Endothelial cell (in vitro differentiated cells): ENCODE measurements at regions not wholly inside any gene's neighbourhood (a gene's known extent, or its start where the extent isn't known, plus 50 kb on each side); places are given as distances from the start of the nearest gene placed in this dataset.

Source experiments
- DNase-seq: peaks from one replicate; pipeline ENCODE4 v3.0.0; 2021; ENCODE audit warnings: low spot score
- H3K27ac Mint-ChIP-seq: one replicate; pipeline ENCODE4 v1.8.0; 2021; ENCODE audit warnings: mixed read lengths, inconsistent platforms; ENCODE audit not compliant: unreplicated experiment
- H3K27me3 Mint-ChIP-seq: one replicate; pipeline ENCODE4 v1.8.0; 2021; ENCODE audit warnings: mild to moderate bottlenecking, moderate library complexity, mixed read lengths, inconsistent platforms; ENCODE audit not compliant: unreplicated experiment
- H3K36me3 Mint-ChIP-seq: one replicate; pipeline ENCODE4 v1.8.0; 2021; ENCODE audit warnings: mild to moderate bottlenecking, low read depth, mixed read lengths, inconsistent platforms; ENCODE audit not compliant: unreplicated experiment
- H3K4me1 Mint-ChIP-seq: one replicate; pipeline ENCODE4 v1.8.0; 2021; ENCODE audit warnings: mild to moderate bottlenecking, mixed read lengths, inconsistent platforms; ENCODE audit not compliant: unreplicated experiment
- H3K4me3 Mint-ChIP-seq: one replicate; pipeline ENCODE4 v1.8.0; 2021; ENCODE audit warnings: mild to moderate bottlenecking, mixed read lengths, inconsistent platforms; ENCODE audit not compliant: unreplicated experiment
- H3K9me3 Mint-ChIP-seq: one replicate; pipeline ENCODE4 v1.8.0; 2021; ENCODE audit warnings: mixed read lengths, inconsistent platforms; ENCODE audit not compliant: unreplicated experiment
- TF ChIP-seq, protein P1 (sequence below): fragments of 200-600 bp; sonication (generic); IDR thresholded peaks from one replicate; pipeline ENCODE4 v1.5.0; 2021; ENCODE audit warnings: antibody characterized with exemption; ENCODE audit not compliant: unreplicated experiment

DNA sequence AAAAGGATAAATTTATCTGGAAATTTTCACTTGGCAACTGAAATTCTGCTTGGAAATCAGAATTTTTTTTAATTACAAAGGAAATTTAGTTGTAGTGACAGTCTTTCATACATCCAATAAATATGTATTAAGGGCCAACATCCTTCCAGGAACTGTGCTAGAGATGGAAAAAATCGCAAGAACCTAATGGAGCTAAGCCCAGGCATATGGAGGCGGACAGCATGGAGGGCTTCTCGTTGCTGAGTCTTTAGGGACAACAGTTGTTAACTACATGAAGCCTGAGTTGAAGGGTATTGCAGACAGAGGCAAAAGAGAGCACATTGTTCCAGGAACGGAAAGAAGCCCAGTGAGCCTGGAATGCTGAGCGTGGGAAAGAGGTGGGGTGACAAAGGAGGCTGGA, 208.9 kb downstream of the IBTK start:
- Mint-ChIP-seq H3K27ac (no peak overlapping the region), H3K4me1 (peaks cover 4% of the 10 kb centered on the region), H3K4me3 (no peak overlapping the region), H3K36me3 (no peaks in the 10 kb centered on the region), H3K27me3 (peaks cover 2% of the 10 kb centered on the region), H3K9me3 (no peaks in the 10 kb centered on the region)
- DNase-seq: no peak
- TF ChIP-seq, protein P1, sequence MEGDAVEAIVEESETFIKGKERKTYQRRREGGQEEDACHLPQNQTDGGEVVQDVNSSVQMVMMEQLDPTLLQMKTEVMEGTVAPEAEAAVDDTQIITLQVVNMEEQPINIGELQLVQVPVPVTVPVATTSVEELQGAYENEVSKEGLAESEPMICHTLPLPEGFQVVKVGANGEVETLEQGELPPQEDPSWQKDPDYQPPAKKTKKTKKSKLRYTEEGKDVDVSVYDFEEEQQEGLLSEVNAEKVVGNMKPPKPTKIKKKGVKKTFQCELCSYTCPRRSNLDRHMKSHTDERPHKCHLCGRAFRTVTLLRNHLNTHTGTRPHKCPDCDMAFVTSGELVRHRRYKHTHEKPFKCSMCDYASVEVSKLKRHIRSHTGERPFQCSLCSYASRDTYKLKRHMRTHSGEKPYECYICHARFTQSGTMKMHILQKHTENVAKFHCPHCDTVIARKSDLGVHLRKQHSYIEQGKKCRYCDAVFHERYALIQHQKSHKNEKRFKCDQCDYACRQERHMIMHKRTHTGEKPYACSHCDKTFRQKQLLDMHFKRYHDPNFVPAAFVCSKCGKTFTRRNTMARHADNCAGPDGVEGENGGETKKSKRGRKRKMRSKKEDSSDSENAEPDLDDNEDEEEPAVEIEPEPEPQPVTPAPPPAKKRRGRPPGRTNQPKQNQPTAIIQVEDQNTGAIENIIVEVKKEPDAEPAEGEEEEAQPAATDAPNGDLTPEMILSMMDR: no peak

DNA sequence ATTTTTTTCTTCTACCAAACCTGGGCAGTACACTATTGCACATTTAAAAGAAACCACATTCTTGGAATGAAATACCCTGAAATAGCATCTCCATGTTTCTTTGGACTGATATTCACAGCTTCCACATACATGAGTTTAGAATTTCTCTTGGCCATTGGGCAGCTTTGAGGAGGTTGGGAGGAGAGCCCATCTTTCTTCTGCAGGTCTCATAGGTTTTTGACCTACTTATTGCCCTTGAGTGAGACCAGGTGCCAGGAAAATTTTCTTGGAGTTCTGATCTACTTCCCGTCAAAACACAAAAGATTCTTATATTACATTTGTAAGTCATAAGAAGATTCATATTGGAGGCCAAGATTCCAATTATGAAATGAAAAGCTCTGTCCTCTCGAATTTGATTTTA, 212.0 kb downstream of the IBTK start:
- peaks cover 5% of the 10 kb centered on the region for H3K4me1 Mint-ChIP-seq
- peaks cover 2% of the 10 kb centered on the region for H3K27me3 Mint-ChIP-seq

DNA sequence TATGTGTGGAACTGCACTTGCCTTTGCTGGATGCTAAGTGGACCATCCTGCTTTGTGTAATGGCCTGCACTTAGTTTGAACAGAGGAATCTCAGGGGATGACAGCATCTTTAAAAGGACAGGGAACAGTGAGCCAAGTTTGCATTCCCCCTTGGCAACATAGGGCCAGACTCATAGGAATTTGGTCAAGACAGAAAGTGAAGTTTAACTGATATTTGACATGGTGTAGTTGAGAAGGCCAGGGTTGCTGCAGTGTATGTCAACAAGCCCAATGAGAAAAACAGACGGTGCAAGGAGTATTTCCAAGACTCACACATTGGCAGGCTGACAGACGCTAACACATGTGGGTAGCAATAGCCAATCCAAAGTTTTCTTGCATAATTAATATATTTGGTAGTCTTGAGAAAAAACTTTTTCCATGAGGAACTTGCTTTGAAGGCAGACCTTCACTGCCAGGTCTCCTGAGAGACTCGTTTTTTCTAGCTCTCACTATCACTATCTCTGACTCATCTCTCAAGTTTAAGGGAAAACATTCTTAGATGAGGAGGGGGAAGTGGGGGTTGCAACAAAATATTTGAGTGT, 213.8 kb downstream of the IBTK start:
- Mint-ChIP-seq H3K4me3 (no peak overlapping the region), H3K36me3 (no peaks in the 10 kb centered on the region), H3K27me3 (peaks cover 2% of the 10 kb centered on the region), H3K4me1 (peaks cover 6% of the 10 kb centered on the region), H3K27ac (no peak overlapping the region), H3K9me3 (no peaks in the 10 kb centered on the region)
- TF ChIP-seq, protein P1: no peak
- no peak for DNase-seq

More for the DNA sequence above, 212.0 kb downstream of the IBTK start:
- no peak for DNase-seq
- Mint-ChIP-seq H3K36me3 (no peaks in the 10 kb centered on the region), H3K4me3 (no peak overlapping the region), H3K9me3 (no peaks in the 10 kb centered on the region), H3K27ac (no peak overlapping the region)
- TF ChIP-seq, protein P1: no peak

DNA sequence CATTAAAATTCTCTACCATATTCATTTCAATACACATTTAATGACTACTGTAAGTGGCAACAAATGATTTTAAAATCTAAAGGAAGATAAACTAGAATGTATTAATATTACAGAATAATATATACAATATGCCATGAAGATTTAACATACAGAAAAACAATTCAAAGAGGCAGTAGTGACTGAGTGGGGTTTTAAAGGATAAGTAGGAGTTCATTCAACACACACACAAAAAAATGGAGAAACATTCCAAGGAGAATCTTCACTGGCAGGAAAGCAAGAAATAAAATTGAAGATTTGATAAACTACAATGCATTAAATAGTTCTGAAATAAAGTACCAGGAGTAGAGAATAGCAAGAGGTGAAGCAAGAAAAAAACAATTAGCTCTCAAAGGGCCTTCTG, 215.1 kb downstream of the IBTK start:
- peaks cover 6% of the 10 kb centered on the region for H3K4me1 Mint-ChIP-seq
- H3K27ac Mint-ChIP-seq: no peak overlapping the region

DNA sequence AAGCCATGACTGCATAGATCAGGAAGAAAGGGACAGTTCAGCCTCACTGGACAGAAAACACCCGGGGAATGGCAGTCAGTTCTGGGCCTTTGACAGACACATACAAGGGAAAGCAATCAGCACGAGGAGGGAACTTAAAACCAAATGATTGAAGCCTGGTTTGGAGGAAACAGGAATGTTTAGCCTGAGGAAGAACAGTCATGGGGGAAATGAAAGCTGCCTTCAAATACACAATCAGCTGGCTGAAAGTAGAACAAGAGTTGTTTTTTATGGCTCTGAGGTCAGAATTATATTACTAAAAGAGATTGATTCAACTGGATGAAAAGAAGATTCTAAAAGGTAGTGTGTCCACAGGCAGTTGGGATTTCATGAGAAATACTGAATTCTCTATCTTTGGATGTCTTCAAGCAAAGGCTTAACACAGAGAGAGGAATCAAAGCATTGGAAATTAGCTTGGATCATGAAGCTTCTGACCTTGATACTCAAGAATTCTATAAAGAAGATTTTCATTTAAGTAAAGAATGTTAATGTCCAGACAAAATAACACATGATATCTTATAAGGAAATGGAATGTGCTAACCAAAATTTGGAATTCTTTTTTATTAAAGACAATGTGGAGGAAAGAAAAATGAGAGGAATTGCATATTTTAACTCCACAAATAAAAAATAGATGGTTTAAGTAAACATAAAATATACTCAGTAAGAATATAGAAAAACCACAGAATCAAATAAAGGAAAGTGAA, 216.6 kb downstream of the IBTK start:
- Mint-ChIP-seq H3K4me3 (no peak overlapping the region), H3K27ac (no peak overlapping the region), H3K36me3 (no peaks in the 10 kb centered on the region), H3K4me1 (peaks cover 6% of the 10 kb centered on the region), H3K27me3 (no peaks in the 10 kb centered on the region), H3K9me3 (no peaks in the 10 kb centered on the region)
- TF ChIP-seq, protein P1: no peak
- no peak for DNase-seq

More for the DNA sequence above, 215.1 kb downstream of the IBTK start:
- peaks cover 2% of the 10 kb centered on the region for H3K27me3 Mint-ChIP-seq
- H3K4me3 Mint-ChIP-seq: no peak overlapping the region
- no peaks in the 10 kb centered on the region for H3K9me3 Mint-ChIP-seq
- H3K36me3 Mint-ChIP-seq: no peaks in the 10 kb centered on the region
- no peak for DNase-seq
- TF ChIP-seq, protein P1: no peak
